ENCODE measurements at regions not wholly inside any gene's neighbourhood (a gene's known extent, or its start where the extent isn't known, plus 50 kb on each side); places are given as distances from the start of the nearest gene placed in this dataset.

GRCh38 chr4:43282534-43282933 lies 390.0 kb downstream of the GRXCR1 start:
- TF ChIP-seq, protein P1, sequence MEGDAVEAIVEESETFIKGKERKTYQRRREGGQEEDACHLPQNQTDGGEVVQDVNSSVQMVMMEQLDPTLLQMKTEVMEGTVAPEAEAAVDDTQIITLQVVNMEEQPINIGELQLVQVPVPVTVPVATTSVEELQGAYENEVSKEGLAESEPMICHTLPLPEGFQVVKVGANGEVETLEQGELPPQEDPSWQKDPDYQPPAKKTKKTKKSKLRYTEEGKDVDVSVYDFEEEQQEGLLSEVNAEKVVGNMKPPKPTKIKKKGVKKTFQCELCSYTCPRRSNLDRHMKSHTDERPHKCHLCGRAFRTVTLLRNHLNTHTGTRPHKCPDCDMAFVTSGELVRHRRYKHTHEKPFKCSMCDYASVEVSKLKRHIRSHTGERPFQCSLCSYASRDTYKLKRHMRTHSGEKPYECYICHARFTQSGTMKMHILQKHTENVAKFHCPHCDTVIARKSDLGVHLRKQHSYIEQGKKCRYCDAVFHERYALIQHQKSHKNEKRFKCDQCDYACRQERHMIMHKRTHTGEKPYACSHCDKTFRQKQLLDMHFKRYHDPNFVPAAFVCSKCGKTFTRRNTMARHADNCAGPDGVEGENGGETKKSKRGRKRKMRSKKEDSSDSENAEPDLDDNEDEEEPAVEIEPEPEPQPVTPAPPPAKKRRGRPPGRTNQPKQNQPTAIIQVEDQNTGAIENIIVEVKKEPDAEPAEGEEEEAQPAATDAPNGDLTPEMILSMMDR (conservative IDR thresholded peaks at IDR 0.05; ENCODE audit: low read depth), result no peak
- CTCF ChIA-PET, result interaction anchor here (0.7 kb wide), 1 partner anchor 254 kb away, joined by 3 read pairs; no protein-coding TSS in a partner anchor
- DNase-seq (ENCODE audit: low spot score), result no peak

GRCh38 chr4:43286137-43286536 lies 393.6 kb downstream of the GRXCR1 start:
- POLR2A ChIA-PET (ENCODE audit: low non-redundant PET), result no interaction called here

More at GRCh38 chr4:43282534-43282933, 390.0 kb downstream of the GRXCR1 start:
- POLR2A ChIA-PET (ENCODE audit: low non-redundant PET), result no interaction called here
- H3K27ac ChIP-seq, result no peak overlapping the region

GRCh38 chr4:43296946-43297528 lies 404.5 kb downstream of the GRXCR1 start:
- TF ChIP-seq, protein P1 (conservative IDR thresholded peaks at IDR 0.05; ENCODE audit: low read depth), result no peak
- no peak overlapping the region for H3K27ac ChIP-seq
- POLR2A ChIA-PET (ENCODE audit: low non-redundant PET), result no interaction called here
- CTCF ChIA-PET, result interaction anchor here (0.6 kb wide), 1 partner anchor 53 kb away, joined by 3 read pairs; no protein-coding TSS in a partner anchor
- DNase-seq (ENCODE audit: low spot score), result no peak

More at GRCh38 chr4:43286137-43286536, 393.6 kb downstream of the GRXCR1 start:
- TF ChIP-seq, protein P1 (conservative IDR thresholded peaks at IDR 0.05; ENCODE audit: low read depth), result no peak
- CTCF ChIA-PET, result interaction anchor here (0.5 kb wide), 1 partner anchor 11 kb away, joined by 9 read pairs; no protein-coding TSS in a partner anchor
- no peak for DNase-seq (ENCODE audit: low spot score)
- H3K27ac ChIP-seq, result no peak overlapping the region

DNA sequence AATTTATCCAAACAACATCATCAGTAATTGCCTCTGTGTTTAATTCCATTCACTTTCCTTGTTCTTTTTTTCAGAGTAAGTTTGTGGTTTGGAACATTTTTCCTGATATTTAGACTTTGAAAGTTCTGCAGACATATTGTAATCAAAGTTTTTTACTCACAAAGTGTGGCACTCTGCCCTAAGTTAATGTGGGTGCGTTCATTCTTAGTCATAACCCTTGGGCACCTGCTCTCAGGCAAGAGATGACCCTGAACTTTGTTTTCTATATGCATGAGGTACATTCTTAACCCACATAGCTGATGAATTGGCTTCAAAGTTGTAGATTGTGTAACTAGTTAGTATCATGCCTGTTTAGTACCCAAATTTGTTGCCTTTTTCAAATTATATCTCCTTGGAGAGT lies 424.3 kb downstream of the GRXCR1 start:
- CTCF ChIA-PET, result interaction anchor here (0.7 kb wide), 1 partner anchor 179 kb away, joined by 3 read pairs; no protein-coding TSS in a partner anchor
- POLR2A ChIA-PET (ENCODE audit: low non-redundant PET), result no interaction called here
- TF ChIP-seq, protein P1 (conservative IDR thresholded peaks at IDR 0.05; ENCODE audit: low read depth), result no peak
- H3K27ac ChIP-seq, result no peak overlapping the region
- peak; percentile 63 for DNase-seq (ENCODE audit: low spot score)

GRCh38 chr4:43325220-43325967 lies 432.9 kb downstream of the GRXCR1 start:
- DNase-seq (ENCODE audit: low spot score), result no peak
- ChIA-PET CTCF (no interaction called here), POLR2A (ENCODE audit: low non-redundant PET) (no interaction called here)
- TF ChIP-seq, protein P1 (conservative IDR thresholded peaks at IDR 0.05; ENCODE audit: low read depth), result no peak
- H3K27ac ChIP-seq, result no peak overlapping the region

DNA sequence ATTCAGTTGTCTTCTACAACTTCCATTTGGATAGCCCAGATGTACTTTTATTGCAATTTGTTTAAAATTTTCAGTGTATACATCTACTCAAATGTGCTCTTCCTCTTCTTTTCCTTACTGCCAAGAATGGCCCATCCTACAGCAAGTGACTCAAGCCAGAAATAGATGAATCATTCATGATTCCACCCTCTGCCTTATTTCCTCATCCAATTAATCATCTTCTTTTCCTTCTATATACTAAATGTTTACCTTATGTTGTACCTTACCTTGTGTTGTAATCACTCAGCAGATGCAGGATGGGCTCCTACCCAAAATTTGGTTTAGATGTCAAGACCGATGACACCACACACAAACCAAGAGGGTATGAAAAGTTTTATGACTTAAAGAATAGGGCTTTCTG lies 437.8 kb downstream of the GRXCR1 start:
- POLR2A ChIA-PET (ENCODE audit: low non-redundant PET), result no interaction called here
- CTCF ChIA-PET, result no interaction called here
- peak; percentile 77 for DNase-seq (ENCODE audit: low spot score)
- H3K27ac ChIP-seq, result no peak overlapping the region
- TF ChIP-seq, protein P1 (conservative IDR thresholded peaks at IDR 0.05; ENCODE audit: low read depth), result no peak
